ENCODE measurements at regions not wholly inside any gene's neighbourhood (a gene's known extent, or its start where the extent isn't known, plus 50 kb on each side); places are given as distances from the start of the nearest gene placed in this dataset.

DNA sequence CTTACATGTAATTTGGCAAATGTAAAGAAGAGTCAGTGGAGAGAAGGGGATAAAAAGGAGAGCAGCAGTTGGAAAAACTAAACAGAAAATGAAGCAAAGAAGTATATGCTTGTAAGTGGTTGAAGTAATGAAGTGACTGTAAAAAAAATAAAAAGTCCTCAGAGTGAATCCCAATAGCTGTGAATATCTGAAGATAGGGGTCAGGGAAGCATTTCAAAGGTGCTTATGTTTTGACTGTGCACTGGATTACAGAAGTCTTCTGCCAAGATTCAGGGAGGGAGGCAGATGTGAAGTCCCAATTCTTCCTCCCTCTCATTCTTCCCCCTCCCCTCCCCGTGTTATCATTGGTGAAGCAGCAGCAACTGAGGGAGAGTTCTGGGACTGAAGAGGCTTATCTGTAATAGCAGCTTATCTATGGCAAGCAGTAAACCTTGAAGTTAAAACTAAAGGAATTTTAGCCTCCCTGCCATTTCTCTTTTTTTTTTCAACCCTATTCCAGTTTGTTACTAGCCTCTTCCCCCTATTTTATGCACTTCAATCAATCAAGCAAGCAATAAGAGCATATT is 597.9 kb downstream of the IGSF11 start:
- H4K8ac ChIP-seq (ENCODE audit: extremely low read depth, insufficient read depth, low read length), result no peak overlapping the region
- TF ChIP-seq TEAD4 (IDR thresholded peaks at IDR 0.05; ENCODE audit: low read depth, low read length) (no peak), FOSL1 (IDR thresholded peaks at IDR 0.05; ENCODE audit: insufficient read depth, low read depth, low read length) (no peak), JUN (IDR thresholded peaks at IDR 0.05; ENCODE audit: low read depth, low read length) (no peak), SIRT6 (IDR thresholded peaks at IDR 0.05; ENCODE audit: low read length) (no peak)
- H2AK5ac ChIP-seq (ENCODE audit: low read depth, low read length), result no peak overlapping the region
- H2BK20ac ChIP-seq (ENCODE audit: low read length), result no peak overlapping the region
- no peak overlapping the region for H4K5ac ChIP-seq (ENCODE audit: insufficient read length, low read depth, low read length)
- no peak overlapping the region for H2BK15ac ChIP-seq (ENCODE audit: low read length)
- no peaks in the 10 kb centered on the region for H3K27me3 ChIP-seq (replicated peaks in 1 of 4; ENCODE audit: control insufficient read depth in 3 of 4, extremely low read depth in 1 of 4, insufficient read depth in 3 of 4, low read length in 3 of 4)
- H4K20me1 ChIP-seq (replicated peaks in 1 of 2; ENCODE audit: control insufficient read depth in 1 of 2, insufficient read depth in 2 of 2, low read length in 2 of 2), result no peaks in the 10 kb centered on the region
- H2BK12ac ChIP-seq (ENCODE audit: low read depth, low read length), result no peak overlapping the region
- CTCF ChIA-PET (ENCODE audit: partially characterized antibody), result no interaction called here
- no peak overlapping the region for H4K91ac ChIP-seq (replicated peaks; ENCODE audit: insufficient read length, low read length)
- H3K4me2 ChIP-seq (ENCODE audit: insufficient read depth in 1 of 2, low read depth in 2 of 2, low read length in 2 of 2), result no peak overlapping the region
- no peak overlapping the region for H3K14ac ChIP-seq (ENCODE audit: insufficient read length)
- H3K18ac ChIP-seq (ENCODE audit: extremely low read depth, low read length), result no peak overlapping the region
- no peak overlapping the region for H3K4ac ChIP-seq (replicated peaks; ENCODE audit: insufficient read length, low read depth, low read length)
- H3K4me3 ChIP-seq (ENCODE audit: extremely low read depth in 1 of 4, insufficient read depth in 2 of 4, low read depth in 3 of 4, low read length in 4 of 4), result no peak overlapping the region
- no peaks in the 10 kb centered on the region for H3K4me1 ChIP-seq (replicated peaks in 1 of 4; ENCODE audit: control insufficient read depth in 3 of 4, insufficient read depth in 4 of 4, low read length in 3 of 4)
- H2AFZ ChIP-seq (ENCODE audit: low read length), result 0 out of 2 replicates have a peak overlapping the region, but pooled peaks have one; percentile 21
- no peak overlapping the region for H3K23ac ChIP-seq (ENCODE audit: insufficient read length)
- no peaks in the 10 kb centered on the region for H3K79me2 ChIP-seq (ENCODE audit: control insufficient read depth in 1 of 2, insufficient read depth in 2 of 2, low read length in 2 of 2)
- H2BK120ac ChIP-seq (replicated peaks; ENCODE audit: low read depth, low read length), result no peak overlapping the region
- H2BK5ac ChIP-seq (ENCODE audit: low read depth, low read length), result no peak overlapping the region
- DNase-seq (ENCODE audit: low read depth in 1 of 2, low spot score in 2 of 2) (no peak), FAIRE-seq (no peak)
- no peak overlapping the region for H3K9ac ChIP-seq (replicated peaks in 1 of 4; ENCODE audit: extremely low read depth in 1 of 4, low read depth in 3 of 4, low read length in 3 of 4)
- no peaks in the 10 kb centered on the region for H3K36me3 ChIP-seq (ENCODE audit: control insufficient read depth in 2 of 4, insufficient read depth in 4 of 4, low read length in 3 of 4)
- no peaks in the 10 kb centered on the region for H3K79me1 ChIP-seq (ENCODE audit: low read depth, low read length)
- H3K23me2 ChIP-seq (ENCODE audit: low read depth, low read length), result no peaks in the 10 kb centered on the region
- no peaks in the 10 kb centered on the region for H3K9me3 ChIP-seq (ENCODE audit: insufficient read depth in 2 of 2, low read depth in 1 of 2, low read length in 1 of 2)
- 83% methylated on average over 1 of the region's 1 CpG; no CpG with 5 or more reads in 1 of the 2 experiments for WGBS, 2 experiments (ENCODE audit: extremely low coverage in 1 of 2, insufficient coverage in 1 of 2, insufficient read length in 1 of 2, insufficient replicate concordance in 2 of 2, low coverage in 1 of 2, low lambda C conversion rate in 2 of 2, missing lambda C conversion rate in 1 of 2)
- no peak overlapping the region for H3K56ac ChIP-seq (replicated peaks; ENCODE audit: insufficient read length, low read depth, low read length)
- H3K27ac ChIP-seq (ENCODE audit: low read depth, low read length), result no peak overlapping the region
- POLR2A ChIA-PET (ENCODE audit: partially characterized antibody), result interaction anchor here (0.6 kb wide), 1 partner anchor 16 kb away, joined by 3 read pairs; no protein-coding TSS in a partner anchor
